Mesothelial cell of epicardium (in vitro differentiated cells): ENCODE measurements at regions not wholly inside any gene's neighbourhood (a gene's known extent, or its start where the extent isn't known, plus 50 kb on each side); places are given as distances from the start of the nearest gene placed in this dataset.

ENCODE experiments used
- DNase-seq, 2 experiments: peaks; one replicate each; pipeline ENCODE4 v3.0.0; 2021; ENCODE audit warnings: low spot score in 2 of 2; ENCODE audit not compliant: unreplicated experiment in 2 of 2
- H3K27ac Mint-ChIP-seq: 2 replicates; pipeline ENCODE4 v1.8.0; 2021; ENCODE audit warnings: mixed read lengths
- H3K27me3 Mint-ChIP-seq: 2 replicates; pipeline ENCODE4 v1.8.0; 2021; ENCODE audit warnings: low read depth, mixed read lengths
- H3K36me3 Mint-ChIP-seq: 2 replicates; pipeline ENCODE4 v1.8.0; 2021; ENCODE audit warnings: mixed read lengths
- H3K4me1 Mint-ChIP-seq: 2 replicates; pipeline ENCODE4 v1.8.0; 2021; ENCODE audit warnings: mixed read lengths
- H3K4me3 Mint-ChIP-seq: 2 replicates; pipeline ENCODE4 v1.8.0; 2021; ENCODE audit warnings: mild to moderate bottlenecking, moderate library complexity, mixed read lengths
- H3K9me3 Mint-ChIP-seq: 2 replicates; pipeline ENCODE4 v1.8.0; 2021; ENCODE audit warnings: mixed read lengths
- CTCF ChIP-seq: fragments of 200-600 bp; sonication (generic); IDR thresholded peaks from one replicate; pipeline ENCODE4 v1.5.0; 2021; ENCODE audit warnings: antibody characterized with exemption; ENCODE audit not compliant: unreplicated experiment

GRCh38 chr3:128549283-128550112, 56.5 kb upstream of the GATA2 start:
- DNase-seq, result peak in 1 of 2 experiments; percentile 70
- Mint-ChIP-seq H3K4me1 (peaks cover 36% of the 10 kb centered on the region), H3K27ac (peak overlapping the region; percentile 97), H3K27me3 (peaks cover 14% of the 10 kb centered on the region), H3K9me3 (peaks cover 4% of the 10 kb centered on the region), H3K4me3 (peak overlapping the region; percentile 30), H3K36me3 (peaks cover 3% of the 10 kb centered on the region)
- TF ChIP-seq CTCF, result no peak

- peaks cover 36% of the 10 kb centered on the region for H3K4me1 Mint-ChIP-seq
- peaks cover 2% of the 10 kb centered on the region for H3K36me3 Mint-ChIP-seq
- peaks cover 6% of the 10 kb centered on the region for H3K27me3 Mint-ChIP-seq
- H3K4me3 Mint-ChIP-seq, result peak overlapping the region; percentile 30
- peak overlapping the region; percentile 97 for H3K27ac Mint-ChIP-seq
- no peak for TF ChIP-seq CTCF
- peaks cover 4% of the 10 kb centered on the region for H3K9me3 Mint-ChIP-seq
- no peak for DNase-seq
These were observed 55.7 kb upstream of the GATA2 start for GRCh38 chr3:128548426-128549282.

- Mint-ChIP-seq H3K4me1 (peaks cover 36% of the 10 kb centered on the region), H3K36me3 (peaks cover 7% of the 10 kb centered on the region), H3K27me3 (peaks cover 2% of the 10 kb centered on the region), H3K9me3 (peaks cover 10% of the 10 kb centered on the region), H3K27ac (peak overlapping the region; percentile 39), H3K4me3 (no peak overlapping the region)
- no peak for TF ChIP-seq CTCF
- DNase-seq, result no peak
These were observed 55.0 kb upstream of the GATA2 start for GRCh38 chr3:128548021-128548420.

GRCh38 chr3:128547368-128547987, 54.5 kb upstream of the GATA2 start:
- Mint-ChIP-seq H3K36me3 (peaks cover 13% of the 10 kb centered on the region), H3K9me3 (peaks cover 15% of the 10 kb centered on the region), H3K27ac (peak overlapping the region; percentile 39), H3K4me3 (no peak overlapping the region), H3K27me3 (no peaks in the 10 kb centered on the region), H3K4me1 (peaks cover 36% of the 10 kb centered on the region)
- TF ChIP-seq CTCF, result no peak
- DNase-seq, result no peak

GRCh38 chr3:128546646-128547045, 53.6 kb upstream of the GATA2 start:
- Mint-ChIP-seq H3K36me3 (peaks cover 16% of the 10 kb centered on the region), H3K4me3 (no peak overlapping the region), H3K27me3 (no peaks in the 10 kb centered on the region), H3K9me3 (peaks cover 19% of the 10 kb centered on the region), H3K4me1 (peaks cover 33% of the 10 kb centered on the region), H3K27ac (no peak overlapping the region)
- DNase-seq, result no peak
- no peak for TF ChIP-seq CTCF
